Sigmoid colon (tissue), 4 donors: ENCODE measurements at regions not wholly inside any gene's neighbourhood (a gene's known extent, or its start where the extent isn't known, plus 50 kb on each side); places are given as distances from the start of the nearest gene placed in this dataset.
"Not testable (repeated sequence)": the region's sequence is repeated elsewhere in the genome, so short reads cannot be mapped to it uniquely, and the experiment has no call there.

ENCODE experiments used
- EP300 ChIP-seq, 4 donors: sonication (generic); formaldehyde crosslinking; IDR thresholded peaks; one replicate each; pipeline ENCODE4 v1.6.1; 2017; ENCODE audit warnings: antibody characterized with exemption in 4 of 4
- POLR2A ChIP-seq, 2 donors: fragments of 450-650 bp; IDR thresholded peaks; one replicate each; pipeline ENCODE4 v1.6.1; 2016; ENCODE audit warnings: antibody characterized with exemption in 2 of 2, mild to moderate bottlenecking in 2 of 2, moderate library complexity in 2 of 2
- POLR2AphosphoS5 ChIP-seq, 4 donors: sonication (generic); formaldehyde crosslinking; IDR thresholded peaks; one replicate each; pipeline ENCODE4 v1.6.1; 2017; ENCODE audit warnings: antibody characterized with exemption in 4 of 4
- TF ChIP-seq, protein P1 (sequence below), 4 experiments: fragments of 450-650 bp in 3 of 4; fragments of 200-600 bp in 1 of 4; IDR thresholded peaks; one replicate each; pipeline ENCODE4 v1.5.1; 2016 to 2019; ENCODE audit warnings: antibody characterized with exemption in 4 of 4, mild to moderate bottlenecking in 3 of 4, moderate library complexity in 2 of 4

DNA sequence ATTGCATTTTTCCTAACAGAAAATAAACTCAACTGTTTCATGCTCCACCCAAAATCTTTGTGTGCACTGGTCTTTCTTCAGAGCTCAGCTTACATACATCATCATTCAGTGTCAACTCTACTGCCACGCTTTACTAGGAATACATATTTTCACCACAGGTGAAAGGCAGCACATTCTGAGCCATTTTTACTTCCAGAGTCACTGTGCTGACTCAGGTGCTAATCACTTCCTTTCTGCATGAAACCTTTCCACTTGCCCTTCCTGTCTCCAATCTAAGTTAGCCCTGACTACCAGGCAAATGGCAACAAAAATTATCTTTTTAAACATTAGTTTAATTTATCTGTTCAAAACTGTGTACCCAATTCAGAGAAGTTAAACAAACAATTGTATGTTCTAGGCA is 1041.0 kb downstream of the PRIM2 start:
- TF ChIP-seq, protein P1, sequence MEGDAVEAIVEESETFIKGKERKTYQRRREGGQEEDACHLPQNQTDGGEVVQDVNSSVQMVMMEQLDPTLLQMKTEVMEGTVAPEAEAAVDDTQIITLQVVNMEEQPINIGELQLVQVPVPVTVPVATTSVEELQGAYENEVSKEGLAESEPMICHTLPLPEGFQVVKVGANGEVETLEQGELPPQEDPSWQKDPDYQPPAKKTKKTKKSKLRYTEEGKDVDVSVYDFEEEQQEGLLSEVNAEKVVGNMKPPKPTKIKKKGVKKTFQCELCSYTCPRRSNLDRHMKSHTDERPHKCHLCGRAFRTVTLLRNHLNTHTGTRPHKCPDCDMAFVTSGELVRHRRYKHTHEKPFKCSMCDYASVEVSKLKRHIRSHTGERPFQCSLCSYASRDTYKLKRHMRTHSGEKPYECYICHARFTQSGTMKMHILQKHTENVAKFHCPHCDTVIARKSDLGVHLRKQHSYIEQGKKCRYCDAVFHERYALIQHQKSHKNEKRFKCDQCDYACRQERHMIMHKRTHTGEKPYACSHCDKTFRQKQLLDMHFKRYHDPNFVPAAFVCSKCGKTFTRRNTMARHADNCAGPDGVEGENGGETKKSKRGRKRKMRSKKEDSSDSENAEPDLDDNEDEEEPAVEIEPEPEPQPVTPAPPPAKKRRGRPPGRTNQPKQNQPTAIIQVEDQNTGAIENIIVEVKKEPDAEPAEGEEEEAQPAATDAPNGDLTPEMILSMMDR (IDR thresholded peaks at IDR 0.05), result not testable (repeated sequence)
- not testable (repeated sequence) for TF ChIP-seq POLR2A, POLR2AphosphoS5, EP300 (IDR thresholded peaks at IDR 0.05)
